ENCODE measurements at regions not wholly inside any gene's neighbourhood (a gene's known extent, or its start where the extent isn't known, plus 50 kb on each side); places are given as distances from the start of the nearest gene placed in this dataset.

DNA sequence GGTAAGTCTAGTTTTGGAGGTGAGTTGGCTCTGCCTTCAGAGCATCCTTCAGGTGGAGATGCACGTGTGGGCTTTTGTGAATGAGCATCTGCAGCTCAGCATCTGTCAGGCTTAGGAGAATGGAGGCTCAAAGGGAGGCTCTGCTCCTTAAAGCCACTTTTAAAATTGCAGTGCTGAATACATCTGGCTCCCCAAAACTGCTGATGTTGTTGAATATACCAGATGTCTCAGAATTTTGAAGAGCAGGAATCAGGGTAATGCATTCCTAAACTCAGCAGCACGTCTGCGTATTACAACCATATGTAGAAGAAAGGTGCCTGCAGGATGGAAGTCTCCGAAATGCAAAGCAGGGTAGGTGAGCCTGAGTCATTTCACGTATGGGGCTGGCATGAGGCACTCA, 106.5 kb upstream of the EFEMP1 start:
- H3K4me3 ChIP-seq, result no peak overlapping the region
- no peaks in the 10 kb centered on the region for H3K9me3 ChIP-seq (ENCODE audit: low read depth)
- H3K36me3 ChIP-seq, result no peaks in the 10 kb centered on the region
- no peak overlapping the region for H3K27ac ChIP-seq
- H3K27me3 ChIP-seq, result no peaks in the 10 kb centered on the region
- DNase-seq (ENCODE audit: low read depth in 1 of 2, low spot score in 1 of 2), result no peak
- TF ChIP-seq, protein P1, sequence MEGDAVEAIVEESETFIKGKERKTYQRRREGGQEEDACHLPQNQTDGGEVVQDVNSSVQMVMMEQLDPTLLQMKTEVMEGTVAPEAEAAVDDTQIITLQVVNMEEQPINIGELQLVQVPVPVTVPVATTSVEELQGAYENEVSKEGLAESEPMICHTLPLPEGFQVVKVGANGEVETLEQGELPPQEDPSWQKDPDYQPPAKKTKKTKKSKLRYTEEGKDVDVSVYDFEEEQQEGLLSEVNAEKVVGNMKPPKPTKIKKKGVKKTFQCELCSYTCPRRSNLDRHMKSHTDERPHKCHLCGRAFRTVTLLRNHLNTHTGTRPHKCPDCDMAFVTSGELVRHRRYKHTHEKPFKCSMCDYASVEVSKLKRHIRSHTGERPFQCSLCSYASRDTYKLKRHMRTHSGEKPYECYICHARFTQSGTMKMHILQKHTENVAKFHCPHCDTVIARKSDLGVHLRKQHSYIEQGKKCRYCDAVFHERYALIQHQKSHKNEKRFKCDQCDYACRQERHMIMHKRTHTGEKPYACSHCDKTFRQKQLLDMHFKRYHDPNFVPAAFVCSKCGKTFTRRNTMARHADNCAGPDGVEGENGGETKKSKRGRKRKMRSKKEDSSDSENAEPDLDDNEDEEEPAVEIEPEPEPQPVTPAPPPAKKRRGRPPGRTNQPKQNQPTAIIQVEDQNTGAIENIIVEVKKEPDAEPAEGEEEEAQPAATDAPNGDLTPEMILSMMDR (IDR thresholded peaks at IDR 0.05; ENCODE audit: low read depth, low read length), result no peak
- no peaks in the 10 kb centered on the region for H3K4me1 ChIP-seq (ENCODE audit: low read depth)

DNA sequence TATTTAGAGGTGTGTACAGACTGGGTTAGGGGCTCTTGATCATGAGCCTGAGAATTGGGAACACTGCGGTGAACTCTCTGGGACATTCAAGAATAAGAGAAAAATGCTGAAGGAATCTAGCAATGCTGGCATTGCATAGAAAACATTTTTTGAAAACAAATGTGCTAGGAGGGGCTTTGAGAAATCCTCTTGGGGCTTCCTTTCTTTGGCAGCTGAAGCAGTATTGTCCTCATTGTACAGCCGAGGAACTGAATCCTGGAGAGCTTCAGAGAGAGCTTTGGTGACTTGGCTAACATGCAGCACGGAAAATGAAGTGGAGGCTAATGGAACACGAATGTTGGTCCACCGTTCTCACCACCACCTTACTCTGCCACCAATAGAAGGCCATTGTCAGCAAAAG, 107.3 kb upstream of the EFEMP1 start:
- TF ChIP-seq, protein P1 (IDR thresholded peaks at IDR 0.05; ENCODE audit: low read depth, low read length), result no peak
- Histone ChIP-seq H3K27me3 (no peaks in the 10 kb centered on the region), H3K4me1 (ENCODE audit: low read depth) (no peaks in the 10 kb centered on the region), H3K36me3 (no peaks in the 10 kb centered on the region), H3K9me3 (ENCODE audit: low read depth) (no peaks in the 10 kb centered on the region), H3K4me3 (no peak overlapping the region), H3K27ac (no peak overlapping the region)
- DNase-seq (ENCODE audit: low read depth in 1 of 2, low spot score in 1 of 2), result no peak

DNA sequence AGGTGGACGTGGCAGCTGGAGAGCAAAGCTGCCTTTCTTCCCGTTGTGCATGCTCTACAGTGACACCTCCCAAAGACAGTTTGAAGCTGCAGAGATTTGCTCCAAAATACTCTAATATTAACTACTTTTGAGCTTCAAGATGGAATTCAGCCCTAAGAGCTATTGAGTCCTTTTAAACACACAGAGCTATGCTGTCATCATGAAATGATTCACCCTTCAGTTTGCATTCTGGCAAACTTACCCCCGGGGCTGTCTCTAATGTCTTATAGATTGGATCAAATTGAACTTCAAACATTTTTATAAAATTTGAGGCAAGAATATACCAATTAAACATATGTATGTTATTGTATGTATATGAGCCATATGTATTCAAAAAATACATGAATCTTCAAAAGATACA, 110.7 kb upstream of the EFEMP1 start:
- TF ChIP-seq, protein P1 (IDR thresholded peaks at IDR 0.05; ENCODE audit: low read depth, low read length), result no peak
- Histone ChIP-seq H3K4me3 (no peak overlapping the region), H3K4me1 (ENCODE audit: low read depth) (no peaks in the 10 kb centered on the region), H3K36me3 (no peaks in the 10 kb centered on the region), H3K9me3 (ENCODE audit: low read depth) (no peaks in the 10 kb centered on the region), H3K27ac (no peak overlapping the region), H3K27me3 (no peaks in the 10 kb centered on the region)
- DNase-seq (ENCODE audit: low read depth in 1 of 2, low spot score in 1 of 2), result no peak

- H3K4me1 ChIP-seq (ENCODE audit: low read depth), result no peaks in the 10 kb centered on the region
- no peak overlapping the region for H3K4me3 ChIP-seq
- H3K27ac ChIP-seq, result no peak overlapping the region
- no peaks in the 10 kb centered on the region for H3K36me3 ChIP-seq
- H3K9me3 ChIP-seq (ENCODE audit: low read depth), result no peaks in the 10 kb centered on the region
- H3K27me3 ChIP-seq, result no peaks in the 10 kb centered on the region
- DNase-seq (ENCODE audit: low read depth in 1 of 2, low spot score in 1 of 2), result no peak
- TF ChIP-seq, protein P1 (IDR thresholded peaks at IDR 0.05; ENCODE audit: low read depth, low read length), result no peak
Observed at GRCh38 chr2:56040189-56040588, 116.6 kb upstream of the EFEMP1 start.

- Histone ChIP-seq H3K27me3 (no peaks in the 10 kb centered on the region), H3K4me3 (no peak overlapping the region), H3K9me3 (ENCODE audit: low read depth) (no peaks in the 10 kb centered on the region), H3K36me3 (no peaks in the 10 kb centered on the region), H3K27ac (no peak overlapping the region), H3K4me1 (ENCODE audit: low read depth) (no peaks in the 10 kb centered on the region)
- DNase-seq (ENCODE audit: low read depth in 1 of 2, low spot score in 1 of 2), result no peak
- TF ChIP-seq, protein P1 (IDR thresholded peaks at IDR 0.05; ENCODE audit: low read depth, low read length), result no peak
Observed at GRCh38 chr2:56040834-56041233, 117.3 kb upstream of the EFEMP1 start.

DNA sequence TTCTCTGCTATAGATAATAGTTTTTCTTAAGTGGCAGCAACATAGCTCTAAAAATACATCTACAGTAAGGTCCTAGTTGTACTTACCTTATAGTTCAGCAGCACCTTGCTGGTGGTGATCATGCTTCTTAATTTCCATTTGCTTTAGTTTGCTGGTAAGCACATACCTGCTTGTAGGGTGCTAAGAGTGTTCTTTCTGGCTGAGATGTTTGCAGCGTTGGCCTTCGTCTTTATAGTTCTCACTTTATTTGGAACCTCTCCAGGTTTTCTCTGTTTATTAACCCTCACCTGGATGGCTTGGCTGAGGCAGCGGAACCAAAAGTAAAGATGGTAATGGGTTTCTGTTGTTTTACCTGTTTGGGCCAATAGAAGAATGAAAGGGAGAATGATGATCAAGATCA, 123.6 kb upstream of the EFEMP1 start:
- H3K4me3 ChIP-seq, result no peak overlapping the region
- H3K9me3 ChIP-seq (ENCODE audit: low read depth), result no peaks in the 10 kb centered on the region
- H3K36me3 ChIP-seq, result no peaks in the 10 kb centered on the region
- no peaks in the 10 kb centered on the region for H3K4me1 ChIP-seq (ENCODE audit: low read depth)
- H3K27me3 ChIP-seq, result no peaks in the 10 kb centered on the region
- no peak for DNase-seq (ENCODE audit: low read depth in 1 of 2, low spot score in 1 of 2)
- H3K27ac ChIP-seq, result no peak overlapping the region
- TF ChIP-seq, protein P1 (IDR thresholded peaks at IDR 0.05; ENCODE audit: low read depth, low read length), result no peak

Data from cardiac muscle cell (in vitro differentiated cells and primary cell).